KOPT-K1 (cell line): ENCODE measurements at regions not wholly inside any gene's neighbourhood (a gene's known extent, or its start where the extent isn't known, plus 50 kb on each side); places are given as distances from the start of the nearest gene placed in this dataset.

ENCODE experiments used
- H3K27ac ChIP-seq: fragments of 200-600 bp; sonication (generic); 2 replicates; pipeline ENCODE4 v1.5.1; 2016; ENCODE audit warnings: antibody characterized with exemption, mild to moderate bottlenecking, low read depth, low read length; ENCODE audit not compliant: poor library complexity, severe bottlenecking
- H3K36me3 ChIP-seq: fragments of 200-600 bp; sonication (generic); 2 replicates; pipeline ENCODE4 v1.5.1; 2017; ENCODE audit warnings: antibody characterized with exemption, mild to moderate bottlenecking, low read length, moderate library complexity; ENCODE audit not compliant: insufficient read depth
- H3K9me3 ChIP-seq: fragments of 200-600 bp; sonication (generic); 2 replicates; pipeline ENCODE4 v1.5.1; 2017; ENCODE audit warnings: antibody characterized with exemption, low read length, mild to moderate bottlenecking; ENCODE audit not compliant: insufficient read depth, poor library complexity, severe bottlenecking

DNA sequence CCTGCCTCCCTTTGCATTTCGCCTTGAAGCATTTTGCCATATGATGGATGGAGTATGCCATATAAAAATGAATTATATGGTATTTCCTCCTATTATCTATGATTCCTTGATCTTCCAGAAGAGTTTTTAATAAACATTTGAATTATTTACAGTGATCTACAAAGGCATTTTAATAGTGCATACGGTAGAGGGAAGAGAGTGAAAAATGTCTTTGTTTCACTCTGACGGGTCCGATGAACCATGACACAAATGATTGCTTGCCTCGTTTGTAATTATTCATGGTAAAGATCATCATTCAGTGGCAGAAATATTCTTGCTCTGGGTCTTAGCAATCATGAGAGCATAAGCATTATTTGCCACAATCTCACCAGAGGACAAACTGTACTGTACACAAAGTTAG lies 1010.9 kb downstream of the NTRK3 start:
- Histone ChIP-seq H3K9me3 (no peaks in the 10 kb centered on the region), H3K36me3 (no peaks in the 10 kb centered on the region), H3K27ac (no peak overlapping the region)

DNA sequence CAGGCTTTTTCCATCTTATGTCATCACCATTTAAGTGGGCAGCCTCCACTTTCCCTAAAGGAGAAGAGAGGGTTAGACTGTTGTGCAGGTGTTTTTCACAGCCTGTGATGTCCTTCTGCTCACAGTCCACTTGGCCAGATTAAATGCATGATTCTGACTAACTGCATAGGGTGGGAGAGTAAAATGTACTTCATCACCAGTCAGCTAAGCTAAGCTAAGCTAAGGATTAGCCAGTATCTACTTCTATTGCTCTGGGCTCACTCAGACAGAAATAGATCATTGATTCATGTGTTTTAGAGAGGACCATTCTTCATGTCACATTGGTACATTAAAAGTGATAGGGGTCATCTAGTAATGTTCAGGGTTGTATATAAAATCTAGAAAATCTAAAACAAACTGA lies 1013.1 kb downstream of the NTRK3 start:
- no peaks in the 10 kb centered on the region for H3K9me3 ChIP-seq
- H3K27ac ChIP-seq, result no peak overlapping the region
- H3K36me3 ChIP-seq, result no peaks in the 10 kb centered on the region

DNA sequence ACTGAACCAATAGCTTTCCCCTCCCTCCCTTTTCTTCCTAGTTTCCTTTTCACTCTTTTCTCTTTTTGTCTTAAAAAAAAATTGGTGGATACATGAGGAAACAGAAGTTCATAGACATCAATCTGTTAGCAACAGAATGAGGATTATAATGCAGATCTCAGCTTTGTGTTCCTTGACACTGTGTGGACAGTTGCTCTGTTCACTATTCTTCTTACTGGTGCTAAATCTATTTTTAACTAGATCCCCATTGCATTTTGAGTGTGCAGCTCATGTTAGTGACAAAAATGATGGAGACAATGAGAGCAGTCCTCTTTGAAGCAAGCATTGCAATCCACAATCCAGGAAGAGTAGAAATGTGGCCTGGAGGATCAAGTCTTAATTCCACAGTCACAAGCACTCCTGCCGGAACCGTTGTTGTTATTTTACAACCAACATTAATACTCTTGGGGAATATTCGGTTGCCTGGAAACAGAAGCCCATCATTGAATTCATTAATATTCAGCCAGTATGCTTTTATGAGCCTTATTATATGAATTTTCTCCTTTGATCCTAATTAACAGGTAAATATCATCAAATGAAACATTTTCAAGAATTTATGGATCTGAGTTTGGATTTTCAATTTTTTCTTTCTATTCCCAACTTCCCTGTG lies 1016.8 kb downstream of the NTRK3 start:
- Histone ChIP-seq H3K36me3 (no peaks in the 10 kb centered on the region), H3K9me3 (no peaks in the 10 kb centered on the region), H3K27ac (no peak overlapping the region)

DNA sequence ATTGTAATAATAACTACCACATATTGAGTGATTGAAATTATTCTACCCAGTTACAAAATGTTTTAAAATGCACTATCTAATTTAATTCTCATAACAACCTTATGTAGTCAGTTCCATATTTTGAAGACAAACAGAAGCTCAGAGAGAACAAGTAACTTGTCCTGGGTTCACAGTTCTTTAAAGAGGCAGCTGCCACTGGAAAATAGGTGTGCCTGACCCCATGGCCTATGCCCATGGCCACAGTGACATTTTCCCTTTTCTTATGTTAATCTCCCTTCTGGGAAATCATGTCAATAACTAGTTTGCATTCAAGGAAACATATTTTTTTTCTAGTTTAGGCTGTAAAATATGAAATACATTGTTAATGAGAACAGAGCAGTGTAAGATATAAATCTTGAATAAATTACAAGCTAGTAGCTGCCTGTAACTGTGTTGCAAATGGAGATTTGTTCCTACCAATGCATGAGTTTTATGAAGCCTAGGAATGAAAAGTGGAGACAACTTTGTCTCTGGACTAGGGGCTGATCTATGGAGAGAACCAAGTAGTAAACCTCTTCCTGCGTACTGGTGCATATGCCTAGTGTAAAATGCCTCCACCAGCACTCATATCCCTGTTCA lies 1018.0 kb downstream of the NTRK3 start:
- no peaks in the 10 kb centered on the region for H3K9me3 ChIP-seq
- no peak overlapping the region for H3K27ac ChIP-seq

GRCh38 chr15:87228460-87228859 lies 1028.1 kb downstream of the NTRK3 start:
- Histone ChIP-seq H3K9me3 (no peaks in the 10 kb centered on the region), H3K27ac (no peak overlapping the region), H3K36me3 (no peaks in the 10 kb centered on the region)

More for the DNA sequence above, 1018.0 kb downstream of the NTRK3 start:
- no peaks in the 10 kb centered on the region for H3K36me3 ChIP-seq

DNA sequence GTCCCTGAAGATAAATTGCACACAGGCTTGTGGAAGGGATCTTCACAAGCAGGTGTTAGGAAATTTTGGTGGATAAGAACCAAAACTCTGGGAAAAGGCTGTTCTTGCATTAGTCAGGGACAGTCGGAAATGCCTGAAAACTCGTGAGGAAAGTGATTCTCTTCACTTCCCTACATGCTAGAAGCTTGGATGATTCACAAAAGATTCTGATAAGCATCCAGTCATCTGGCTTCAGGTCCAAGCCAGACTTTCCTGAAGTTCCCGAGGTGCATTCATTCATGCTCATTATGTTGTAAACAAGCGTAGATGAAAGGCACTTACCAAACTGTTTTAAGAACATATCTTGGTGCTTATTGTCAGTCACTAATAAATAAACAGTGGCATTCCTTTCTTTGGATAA lies 1028.7 kb downstream of the NTRK3 start:
- H3K27ac ChIP-seq, result no peak overlapping the region
- no peaks in the 10 kb centered on the region for H3K36me3 ChIP-seq
- no peaks in the 10 kb centered on the region for H3K9me3 ChIP-seq

GRCh38 chr15:87225436-87225835 lies 1031.1 kb downstream of the NTRK3 start:
- no peaks in the 10 kb centered on the region for H3K9me3 ChIP-seq
- no peaks in the 10 kb centered on the region for H3K36me3 ChIP-seq
- no peak overlapping the region for H3K27ac ChIP-seq

GRCh38 chr15:87224404-87224803 lies 1032.1 kb downstream of the NTRK3 start:
- no peaks in the 10 kb centered on the region for H3K36me3 ChIP-seq
- H3K27ac ChIP-seq, result no peak overlapping the region
- no peaks in the 10 kb centered on the region for H3K9me3 ChIP-seq

GRCh38 chr15:87219650-87220615 lies 1036.6 kb downstream of the NTRK3 start:
- Histone ChIP-seq H3K27ac (no peak overlapping the region), H3K36me3 (no peaks in the 10 kb centered on the region), H3K9me3 (no peaks in the 10 kb centered on the region)

GRCh38 chr15:87215100-87215499 lies 1041.4 kb downstream of the NTRK3 start:
- H3K27ac ChIP-seq, result no peak overlapping the region
- no peaks in the 10 kb centered on the region for H3K36me3 ChIP-seq
- no peaks in the 10 kb centered on the region for H3K9me3 ChIP-seq

GRCh38 chr15:87213626-87214025 lies 1042.9 kb downstream of the NTRK3 start:
- Histone ChIP-seq H3K9me3 (no peaks in the 10 kb centered on the region), H3K27ac (no peak overlapping the region), H3K36me3 (no peaks in the 10 kb centered on the region)

DNA sequence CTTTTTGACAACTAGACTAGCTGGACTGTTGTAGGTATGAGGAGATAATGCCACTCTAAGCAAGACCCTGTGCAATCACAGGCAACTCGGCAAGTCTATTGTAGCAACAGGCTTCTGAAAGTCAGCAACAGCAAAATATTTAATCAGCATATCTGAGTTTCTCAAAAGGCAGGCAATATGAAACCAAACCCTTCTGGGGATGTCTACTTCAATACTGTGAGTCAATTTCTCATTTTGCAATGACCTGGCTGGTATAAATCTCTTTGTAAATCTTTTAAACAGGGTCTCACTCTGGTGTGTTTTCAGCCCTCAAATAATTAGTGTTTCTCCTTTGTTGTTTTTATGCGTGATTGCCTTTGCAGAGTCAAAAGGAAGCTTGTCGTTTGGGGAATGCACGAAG lies 1044.5 kb downstream of the NTRK3 start:
- H3K9me3 ChIP-seq, result no peaks in the 10 kb centered on the region
- H3K36me3 ChIP-seq, result no peaks in the 10 kb centered on the region
- H3K27ac ChIP-seq, result no peak overlapping the region

GRCh38 chr15:87211547-87211946 lies 1045.0 kb downstream of the NTRK3 start:
- no peak overlapping the region for H3K27ac ChIP-seq
- no peaks in the 10 kb centered on the region for H3K9me3 ChIP-seq
- H3K36me3 ChIP-seq, result no peaks in the 10 kb centered on the region

DNA sequence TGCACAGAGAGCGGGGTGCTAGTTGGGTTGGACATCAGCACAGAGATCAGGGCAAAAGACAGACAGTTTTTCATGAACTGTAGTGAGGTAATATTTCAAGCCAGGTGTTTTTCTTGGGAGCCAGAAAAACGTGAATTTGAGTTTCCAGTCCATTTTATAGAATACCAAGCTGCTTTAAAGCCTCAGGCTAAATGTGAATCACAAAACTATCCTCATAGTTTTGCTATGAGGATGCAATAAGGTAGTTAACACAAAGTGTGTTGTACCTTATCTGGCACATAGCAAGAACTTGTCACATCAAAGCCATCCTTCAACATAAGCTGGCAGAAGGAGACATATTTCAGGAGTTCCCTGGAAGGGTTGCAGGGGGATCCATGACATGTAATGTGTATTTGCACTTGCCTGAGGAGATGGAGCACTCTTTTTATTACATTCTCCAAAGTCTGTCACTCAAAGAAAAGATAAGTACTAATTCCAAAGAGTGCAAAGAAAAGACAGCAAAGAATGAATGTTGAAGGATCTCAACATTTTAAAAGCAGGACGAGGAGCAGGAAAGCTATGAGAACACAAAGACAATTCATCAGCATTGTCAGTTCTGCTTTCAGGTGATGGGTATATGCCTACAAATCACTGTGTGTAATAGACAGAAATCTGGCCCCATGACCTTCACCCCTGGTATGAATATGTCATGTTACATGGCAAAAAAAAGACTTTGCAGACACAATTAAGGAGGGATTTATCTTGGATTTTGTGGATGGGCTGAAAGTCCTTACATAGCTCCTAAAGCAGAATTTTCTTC lies 1046.4 kb downstream of the NTRK3 start:
- H3K9me3 ChIP-seq, result no peaks in the 10 kb centered on the region
- H3K27ac ChIP-seq, result no peak overlapping the region
- no peaks in the 10 kb centered on the region for H3K36me3 ChIP-seq
